GM19351 (cell line): ENCODE measurements at regions not wholly inside any gene's neighbourhood (a gene's known extent, or its start where the extent isn't known, plus 50 kb on each side); places are given as distances from the start of the nearest gene placed in this dataset.
A peak's percentile ranks its signal among the peaks of the same experiment; 100 is the strongest.

ENCODE experiments used
- ATAC-seq: cut with Tn5 transposase; IDR thresholded peaks from one replicate; pipeline ENCODE4 v1.9.1; 2021; ENCODE audit warnings: mild to moderate bottlenecking, moderate library complexity; ENCODE audit not compliant: unreplicated experiment

- no peak for ATAC-seq
Measured at GRCh38 chr2:104664672-104665071, 189.2 kb upstream of the POU3F3 start.

- ATAC-seq, result no peak
Measured at GRCh38 chr2:104668631-104669030, 185.3 kb upstream of the POU3F3 start.

- no peak for ATAC-seq
Measured at GRCh38 chr2:104673225-104673624, 180.7 kb upstream of the POU3F3 start.

- no peak for ATAC-seq
Measured at GRCh38 chr2:104678181-104678580, 175.7 kb upstream of the POU3F3 start.

- ATAC-seq, result no peak
Measured at GRCh38 chr2:104685591-104685990, 168.3 kb upstream of the POU3F3 start.

- ATAC-seq, result no peak
Measured at GRCh38 chr2:104687147-104687546, 166.8 kb upstream of the POU3F3 start.

GRCh38 chr2:104690255-104690984 is 163.5 kb upstream of the POU3F3 start:
- no peak for ATAC-seq

GRCh38 chr2:104698276-104698675 is 155.6 kb upstream of the POU3F3 start:
- no peak for ATAC-seq

GRCh38 chr2:104701411-104701911 is 152.5 kb upstream of the POU3F3 start:
- no peak for ATAC-seq

GRCh38 chr2:104702031-104702850 is 151.7 kb upstream of the POU3F3 start:
- ATAC-seq, result no peak

- ATAC-seq, result no peak
Measured at GRCh38 chr2:104703669-104704068, 150.2 kb upstream of the POU3F3 start.

GRCh38 chr2:104704496-104705245 is 149.2 kb upstream of the POU3F3 start:
- no peak for ATAC-seq

GRCh38 chr2:104707056-104707455 is 146.9 kb upstream of the POU3F3 start:
- ATAC-seq, result no peak

GRCh38 chr2:104708967-104709366 is 144.9 kb upstream of the POU3F3 start:
- no peak for ATAC-seq

GRCh38 chr2:104716061-104716460 is 137.9 kb upstream of the POU3F3 start:
- no peak for ATAC-seq

- peak; percentile 92 for ATAC-seq
Measured at GRCh38 chr2:104733226-104733943, 120.5 kb upstream of the POU3F3 start.

- peak; percentile 71 for ATAC-seq
Measured at GRCh38 chr2:104734937-104735586, 118.9 kb upstream of the POU3F3 start.

- no peak for ATAC-seq
Measured at GRCh38 chr2:104736026-104736425, 117.9 kb upstream of the POU3F3 start.

GRCh38 chr2:104741860-104742259 is 112.1 kb upstream of the POU3F3 start:
- ATAC-seq, result no peak

GRCh38 chr2:104744537-104744936 is 109.4 kb upstream of the POU3F3 start:
- no peak for ATAC-seq
